ENCODE measurements at regions not wholly inside any gene's neighbourhood (a gene's known extent, or its start where the extent isn't known, plus 50 kb on each side); places are given as distances from the start of the nearest gene placed in this dataset.

DNA sequence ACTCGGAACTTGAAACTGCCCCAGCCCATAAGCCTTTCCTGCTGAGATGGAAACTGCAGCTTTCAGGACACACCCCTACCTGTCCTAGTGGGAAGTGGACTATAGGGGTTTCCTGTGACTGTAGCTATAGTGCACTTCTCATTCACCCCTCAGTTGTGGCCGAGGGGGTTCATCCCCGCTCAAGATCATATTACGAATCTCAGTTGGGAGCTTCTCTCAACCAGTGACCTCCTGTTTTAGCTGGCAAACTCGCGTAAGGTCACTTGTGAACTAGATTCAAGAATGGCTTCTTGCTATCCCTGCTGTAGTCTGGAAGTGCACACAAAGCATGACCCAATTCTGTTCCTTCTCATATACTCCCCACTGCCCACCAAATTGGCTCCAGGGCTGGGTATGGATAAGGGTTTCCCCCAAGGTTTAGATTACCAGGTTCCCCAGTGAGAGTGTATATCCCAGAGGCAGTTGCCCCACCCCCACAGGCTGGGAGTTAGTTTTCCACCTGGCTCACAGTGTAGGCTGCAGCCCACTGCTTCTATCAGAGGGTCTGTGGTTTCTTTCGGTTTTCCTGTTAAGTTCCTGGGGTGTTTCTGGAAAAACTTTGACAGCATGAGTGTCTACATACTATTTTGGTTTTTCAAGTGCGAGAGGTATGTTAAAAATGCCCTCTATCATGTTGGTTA, 812.9 kb downstream of the JRKL start:
- no peaks in the 10 kb centered on the region for H3K36me3 ChIP-seq (ENCODE audit: control insufficient read depth in 2 of 2, insufficient read depth in 2 of 2, low read length in 1 of 2)
- WGBS, result 72% methylated on average over 8 of the region's 8 CpGs
- no peak overlapping the region for H3K4me3 ChIP-seq (ENCODE audit: low read length in 2 of 2)
- H3K27me3 ChIP-seq (ENCODE audit: control insufficient read depth in 2 of 2, insufficient read depth in 1 of 2, low read length in 1 of 2), result no peaks in the 10 kb centered on the region
- no peaks in the 10 kb centered on the region for H3K4me1 ChIP-seq (ENCODE audit: control insufficient read depth in 2 of 2, insufficient read depth in 2 of 2, low read length in 2 of 2)
- no peak for DNase-seq (ENCODE audit: low read depth in 6 of 9, low spot score in 9 of 9)
- H3K9me3 ChIP-seq (ENCODE audit: control insufficient read depth in 2 of 2, insufficient read depth in 1 of 2, low read length in 1 of 2), result no peaks in the 10 kb centered on the region
- H3K27ac ChIP-seq (ENCODE audit: low read depth in 1 of 2, low read length in 1 of 2), result no peak overlapping the region

DNA sequence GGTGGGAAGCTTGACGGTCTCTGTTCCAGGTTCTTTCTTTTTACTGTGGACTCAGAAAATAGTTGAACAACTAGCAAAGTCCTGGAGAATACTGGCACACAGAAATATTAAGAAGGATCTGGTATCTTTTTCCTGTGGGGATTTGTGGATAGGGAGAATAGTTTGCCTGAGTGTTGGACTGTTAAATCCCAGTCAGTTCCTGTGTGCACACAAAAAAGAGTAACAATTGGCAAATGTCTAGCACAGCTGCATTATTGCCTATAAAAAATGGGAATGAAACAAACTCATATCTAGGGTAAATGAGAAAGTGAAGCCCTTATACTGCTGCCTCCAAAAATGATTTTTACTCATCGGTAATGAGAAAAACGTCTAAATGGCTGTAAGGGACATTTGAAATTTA, 828.2 kb downstream of the JRKL start:
- Histone ChIP-seq H3K27me3 (ENCODE audit: control insufficient read depth in 2 of 2, insufficient read depth in 1 of 2, low read length in 1 of 2) (no peaks in the 10 kb centered on the region), H3K4me1 (ENCODE audit: control insufficient read depth in 2 of 2, insufficient read depth in 2 of 2, low read length in 2 of 2) (no peaks in the 10 kb centered on the region), H3K9me3 (ENCODE audit: control insufficient read depth in 2 of 2, insufficient read depth in 1 of 2, low read length in 1 of 2) (no peaks in the 10 kb centered on the region), H3K27ac (ENCODE audit: low read depth in 1 of 2, low read length in 1 of 2) (no peak overlapping the region), H3K36me3 (ENCODE audit: control insufficient read depth in 2 of 2, insufficient read depth in 2 of 2, low read length in 1 of 2) (no peaks in the 10 kb centered on the region), H3K4me3 (ENCODE audit: low read length in 2 of 2) (no peak overlapping the region)
- DNase-seq (ENCODE audit: low read depth in 6 of 9, low spot score in 9 of 9), result no peak
- 93% methylated on average over 3 of the region's 3 CpGs for WGBS

DNA sequence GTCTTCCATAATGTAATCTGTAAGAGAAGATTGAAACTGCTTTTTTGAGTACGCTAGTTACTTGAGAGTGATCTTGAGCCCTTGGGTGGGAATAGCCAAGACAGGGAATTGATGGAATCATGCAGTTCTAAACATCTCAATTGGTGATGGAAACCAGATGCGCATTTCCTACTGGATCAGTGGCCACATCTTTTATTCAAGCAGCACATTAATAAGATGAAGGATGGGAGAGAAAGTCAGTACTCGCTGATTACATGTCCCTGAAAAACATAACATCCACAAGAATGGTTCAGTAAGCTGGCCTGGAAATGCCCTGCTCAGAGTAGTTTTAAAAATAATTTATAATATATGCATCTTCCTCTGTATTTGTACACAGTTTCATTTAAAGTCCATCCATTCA, 833.8 kb downstream of the JRKL start:
- no peaks in the 10 kb centered on the region for H3K4me1 ChIP-seq (ENCODE audit: control insufficient read depth in 2 of 2, insufficient read depth in 2 of 2, low read length in 2 of 2)
- H3K27ac ChIP-seq (ENCODE audit: low read depth in 1 of 2, low read length in 1 of 2), result no peak overlapping the region
- no peak overlapping the region for H3K4me3 ChIP-seq (ENCODE audit: low read length in 2 of 2)
- H3K36me3 ChIP-seq (ENCODE audit: control insufficient read depth in 2 of 2, insufficient read depth in 2 of 2, low read length in 1 of 2), result no peaks in the 10 kb centered on the region
- WGBS, result 93% methylated on average over 3 of the region's 3 CpGs
- H3K9me3 ChIP-seq (ENCODE audit: control insufficient read depth in 2 of 2, insufficient read depth in 1 of 2, low read length in 1 of 2), result no peaks in the 10 kb centered on the region
- DNase-seq (ENCODE audit: low read depth in 6 of 9, low spot score in 9 of 9), result no peak
- no peaks in the 10 kb centered on the region for H3K27me3 ChIP-seq (ENCODE audit: control insufficient read depth in 2 of 2, insufficient read depth in 1 of 2, low read length in 1 of 2)

DNA sequence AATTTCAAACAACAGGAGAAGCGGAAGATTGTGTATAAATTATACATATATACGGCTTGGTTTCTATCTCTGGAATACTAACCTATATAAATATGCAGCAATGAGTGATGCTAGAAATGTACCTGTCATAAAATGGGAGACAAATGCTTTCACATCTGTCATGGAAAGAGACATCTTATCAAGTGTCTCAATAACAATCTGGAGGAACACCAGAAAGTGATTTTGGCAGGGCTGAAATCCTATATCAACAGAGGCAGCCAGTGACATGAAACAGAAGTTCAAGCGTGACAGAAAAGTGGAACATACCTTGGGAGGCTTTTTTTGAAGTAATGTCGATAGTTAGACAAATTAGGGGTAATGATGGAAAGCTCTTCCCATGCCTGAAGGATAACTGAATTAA, 834.6 kb downstream of the JRKL start:
- DNase-seq (ENCODE audit: low read depth in 6 of 9, low spot score in 9 of 9), result peak in 2 of 9 donors; percentile 1 to 4
- Histone ChIP-seq H3K27me3 (ENCODE audit: control insufficient read depth in 2 of 2, insufficient read depth in 1 of 2, low read length in 1 of 2) (no peaks in the 10 kb centered on the region), H3K36me3 (ENCODE audit: control insufficient read depth in 2 of 2, insufficient read depth in 2 of 2, low read length in 1 of 2) (no peaks in the 10 kb centered on the region), H3K27ac (ENCODE audit: low read depth in 1 of 2, low read length in 1 of 2) (no peak overlapping the region), H3K4me1 (ENCODE audit: control insufficient read depth in 2 of 2, insufficient read depth in 2 of 2, low read length in 2 of 2) (no peaks in the 10 kb centered on the region), H3K4me3 (ENCODE audit: low read length in 2 of 2) (no peak overlapping the region), H3K9me3 (ENCODE audit: control insufficient read depth in 2 of 2, insufficient read depth in 1 of 2, low read length in 1 of 2) (no peaks in the 10 kb centered on the region)
- 85% methylated on average over 4 of the region's 4 CpGs for WGBS

DNA sequence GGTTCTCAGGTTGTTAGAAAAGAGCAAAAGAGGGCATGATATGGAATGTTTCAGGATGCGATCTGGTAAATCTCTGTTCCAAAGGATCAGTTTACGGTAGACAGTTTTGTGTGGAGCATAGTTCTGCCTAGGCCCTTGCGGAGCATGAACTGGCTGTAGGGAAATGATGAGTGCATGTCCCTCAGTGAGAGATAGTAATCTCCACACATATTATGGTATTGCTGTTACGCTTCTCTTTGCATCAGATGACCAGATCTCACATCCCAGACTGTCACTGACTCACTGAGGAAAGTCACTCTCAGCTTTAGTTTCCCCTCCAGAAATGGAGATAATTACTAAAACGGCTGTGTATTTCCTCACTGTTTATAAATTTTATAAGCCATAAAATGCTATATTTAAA, 836.0 kb downstream of the JRKL start:
- H3K4me1 ChIP-seq (ENCODE audit: control insufficient read depth in 2 of 2, insufficient read depth in 2 of 2, low read length in 2 of 2), result no peaks in the 10 kb centered on the region
- H3K27ac ChIP-seq (ENCODE audit: low read depth in 1 of 2, low read length in 1 of 2), result peak overlapping the region in 1 of 2 donors; percentile 16
- no peak for DNase-seq (ENCODE audit: low read depth in 6 of 9, low spot score in 9 of 9)
- no peak overlapping the region for H3K4me3 ChIP-seq (ENCODE audit: low read length in 2 of 2)
- WGBS, result 93% methylated on average over 5 of the region's 5 CpGs
- H3K9me3 ChIP-seq (ENCODE audit: control insufficient read depth in 2 of 2, insufficient read depth in 1 of 2, low read length in 1 of 2), result no peaks in the 10 kb centered on the region
- no peaks in the 10 kb centered on the region for H3K27me3 ChIP-seq (ENCODE audit: control insufficient read depth in 2 of 2, insufficient read depth in 1 of 2, low read length in 1 of 2)
- no peaks in the 10 kb centered on the region for H3K36me3 ChIP-seq (ENCODE audit: control insufficient read depth in 2 of 2, insufficient read depth in 2 of 2, low read length in 1 of 2)

DNA sequence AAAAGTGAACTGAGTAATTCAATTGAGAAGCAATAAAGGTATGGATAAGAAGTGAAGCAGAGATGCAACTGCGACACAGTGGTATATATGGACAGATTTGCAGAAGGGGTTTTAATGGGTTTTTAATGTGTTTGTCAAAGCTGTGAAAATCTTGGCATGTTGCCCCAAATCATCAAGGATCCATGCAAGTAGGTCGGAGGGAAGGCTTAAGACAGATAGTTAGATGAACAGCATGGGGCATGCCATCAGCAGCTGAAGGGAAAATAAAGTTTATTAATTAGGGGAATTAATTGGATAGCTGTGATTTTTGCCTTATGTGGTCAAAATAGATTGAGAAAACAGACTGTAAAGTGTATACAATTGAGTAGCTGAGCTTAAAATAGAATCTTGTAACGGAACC, 840.1 kb downstream of the JRKL start:
- Histone ChIP-seq H3K4me1 (ENCODE audit: control insufficient read depth in 2 of 2, insufficient read depth in 2 of 2, low read length in 2 of 2) (no peaks in the 10 kb centered on the region), H3K4me3 (ENCODE audit: low read length in 2 of 2) (no peak overlapping the region), H3K36me3 (ENCODE audit: control insufficient read depth in 2 of 2, insufficient read depth in 2 of 2, low read length in 1 of 2) (no peaks in the 10 kb centered on the region), H3K27ac (ENCODE audit: low read depth in 1 of 2, low read length in 1 of 2) (no peak overlapping the region), H3K9me3 (ENCODE audit: control insufficient read depth in 2 of 2, insufficient read depth in 1 of 2, low read length in 1 of 2) (no peaks in the 10 kb centered on the region), H3K27me3 (ENCODE audit: control insufficient read depth in 2 of 2, insufficient read depth in 1 of 2, low read length in 1 of 2) (no peaks in the 10 kb centered on the region)
- 83% methylated on average over 3 of the region's 3 CpGs for WGBS
- no peak for DNase-seq (ENCODE audit: low read depth in 6 of 9, low spot score in 9 of 9)

DNA sequence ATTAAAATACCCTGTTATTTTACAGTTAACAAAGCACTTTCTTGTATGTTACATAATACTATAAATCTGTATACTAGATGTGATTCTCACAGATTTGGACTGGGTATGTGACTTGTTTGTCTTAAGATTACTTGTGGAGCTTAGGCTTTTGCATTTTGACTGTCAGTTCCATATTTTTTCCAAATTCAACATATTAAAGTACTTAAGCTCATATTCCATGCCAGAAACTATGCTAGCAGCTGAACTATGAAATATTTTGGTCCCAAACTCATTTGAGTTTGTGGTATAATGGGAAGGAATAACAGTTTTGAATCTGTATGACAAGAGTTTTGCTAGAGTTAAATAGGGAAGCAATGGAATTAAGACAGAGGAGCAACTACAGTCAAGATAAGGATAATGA, 841.4 kb downstream of the JRKL start:
- Histone ChIP-seq H3K27me3 (ENCODE audit: control insufficient read depth in 2 of 2, insufficient read depth in 1 of 2, low read length in 1 of 2) (no peaks in the 10 kb centered on the region), H3K4me1 (ENCODE audit: control insufficient read depth in 2 of 2, insufficient read depth in 2 of 2, low read length in 2 of 2) (no peaks in the 10 kb centered on the region), H3K9me3 (ENCODE audit: control insufficient read depth in 2 of 2, insufficient read depth in 1 of 2, low read length in 1 of 2) (no peaks in the 10 kb centered on the region), H3K36me3 (ENCODE audit: control insufficient read depth in 2 of 2, insufficient read depth in 2 of 2, low read length in 1 of 2) (no peaks in the 10 kb centered on the region), H3K27ac (ENCODE audit: low read depth in 1 of 2, low read length in 1 of 2) (no peak overlapping the region), H3K4me3 (ENCODE audit: low read length in 2 of 2) (no peak overlapping the region)
- no peak for DNase-seq (ENCODE audit: low read depth in 6 of 9, low spot score in 9 of 9)

DNA sequence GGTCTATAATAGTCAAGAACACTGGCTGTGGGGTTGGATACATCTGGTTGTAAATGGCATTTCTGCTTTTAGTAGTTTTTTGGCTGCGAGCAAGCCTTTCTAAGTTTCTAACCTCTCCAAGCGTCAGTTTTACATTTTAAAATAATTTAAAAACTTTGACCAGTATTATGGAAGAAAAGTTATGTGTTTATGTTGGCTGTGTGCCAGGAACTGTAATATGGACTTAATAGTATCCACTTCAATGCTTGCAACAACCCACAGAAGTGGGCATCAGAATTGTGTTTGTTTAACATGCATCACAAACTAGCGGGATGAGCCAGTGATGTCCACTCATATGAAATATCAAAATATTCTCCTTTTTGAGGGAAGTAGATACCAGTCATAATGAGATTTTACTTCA, 844.2 kb downstream of the JRKL start:
- Histone ChIP-seq H3K9me3 (ENCODE audit: control insufficient read depth in 2 of 2, insufficient read depth in 1 of 2, low read length in 1 of 2) (no peaks in the 10 kb centered on the region), H3K27me3 (ENCODE audit: control insufficient read depth in 2 of 2, insufficient read depth in 1 of 2, low read length in 1 of 2) (no peaks in the 10 kb centered on the region), H3K4me3 (ENCODE audit: low read length in 2 of 2) (no peak overlapping the region), H3K36me3 (ENCODE audit: control insufficient read depth in 2 of 2, insufficient read depth in 2 of 2, low read length in 1 of 2) (no peaks in the 10 kb centered on the region), H3K4me1 (ENCODE audit: control insufficient read depth in 2 of 2, insufficient read depth in 2 of 2, low read length in 2 of 2) (no peaks in the 10 kb centered on the region), H3K27ac (ENCODE audit: low read depth in 1 of 2, low read length in 1 of 2) (no peak overlapping the region)
- WGBS, result 65% methylated on average over 3 of the region's 3 CpGs
- DNase-seq (ENCODE audit: low read depth in 6 of 9, low spot score in 9 of 9), result no peak

DNA sequence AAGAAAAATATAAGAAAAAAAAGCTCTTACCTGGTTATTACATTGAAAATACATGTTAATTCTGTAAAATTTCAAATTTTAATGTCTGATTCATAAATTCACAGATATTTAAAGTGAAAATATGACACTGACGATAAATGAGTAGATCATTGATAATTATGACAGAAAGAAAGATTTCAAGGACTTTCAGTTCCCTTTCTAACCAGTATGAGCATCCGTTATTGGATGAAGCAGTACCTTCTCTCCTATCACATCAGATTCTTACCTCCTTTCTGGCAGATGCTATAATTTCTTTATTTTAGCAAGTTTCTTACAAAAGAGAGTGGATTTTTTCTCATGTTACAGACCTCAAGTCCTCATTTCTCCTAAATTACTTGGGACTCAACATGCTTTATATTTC, 847.3 kb downstream of the JRKL start:
- Histone ChIP-seq H3K27ac (ENCODE audit: low read depth in 1 of 2, low read length in 1 of 2) (no peak overlapping the region), H3K27me3 (ENCODE audit: control insufficient read depth in 2 of 2, insufficient read depth in 1 of 2, low read length in 1 of 2) (no peaks in the 10 kb centered on the region), H3K9me3 (ENCODE audit: control insufficient read depth in 2 of 2, insufficient read depth in 1 of 2, low read length in 1 of 2) (no peaks in the 10 kb centered on the region), H3K36me3 (ENCODE audit: control insufficient read depth in 2 of 2, insufficient read depth in 2 of 2, low read length in 1 of 2) (no peaks in the 10 kb centered on the region), H3K4me1 (ENCODE audit: control insufficient read depth in 2 of 2, insufficient read depth in 2 of 2, low read length in 2 of 2) (no peaks in the 10 kb centered on the region), H3K4me3 (ENCODE audit: low read length in 2 of 2) (no peak overlapping the region)
- DNase-seq (ENCODE audit: low read depth in 6 of 9, low spot score in 9 of 9), result no peak
- WGBS, result 93% methylated on average over 2 of the region's 2 CpGs

DNA sequence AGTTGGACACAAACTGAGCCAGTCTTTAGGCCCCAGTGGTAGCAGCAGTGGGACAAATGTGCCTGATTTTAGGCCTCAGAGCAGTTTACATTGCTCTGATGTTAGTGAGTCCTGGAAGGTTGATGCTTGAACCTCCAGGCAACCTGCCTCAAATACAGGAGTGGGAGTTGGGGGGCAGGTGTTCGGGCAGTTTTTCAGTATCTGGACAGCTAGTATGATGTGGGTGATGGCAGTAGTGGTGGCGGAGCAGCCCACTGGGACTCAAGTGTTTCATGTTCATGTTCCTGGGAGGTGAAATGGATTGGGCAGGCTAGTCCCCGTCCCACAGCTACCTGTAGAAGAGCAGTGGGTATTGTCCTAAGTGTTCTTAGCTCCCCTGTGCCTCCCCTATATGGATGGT, 857.8 kb downstream of the JRKL start:
- Histone ChIP-seq H3K4me3 (ENCODE audit: low read length in 2 of 2) (no peak overlapping the region), H3K27ac (ENCODE audit: low read depth in 1 of 2, low read length in 1 of 2) (no peak overlapping the region), H3K36me3 (ENCODE audit: control insufficient read depth in 2 of 2, insufficient read depth in 2 of 2, low read length in 1 of 2) (no peaks in the 10 kb centered on the region), H3K27me3 (ENCODE audit: control insufficient read depth in 2 of 2, insufficient read depth in 1 of 2, low read length in 1 of 2) (no peaks in the 10 kb centered on the region), H3K9me3 (ENCODE audit: control insufficient read depth in 2 of 2, insufficient read depth in 1 of 2, low read length in 1 of 2) (peaks cover 1 to 9% of the 10 kb centered on the region in 2 donors), H3K4me1 (ENCODE audit: control insufficient read depth in 2 of 2, insufficient read depth in 2 of 2, low read length in 2 of 2) (no peaks in the 10 kb centered on the region)
- no peak for DNase-seq (ENCODE audit: low read depth in 6 of 9, low spot score in 9 of 9)
- 82% methylated on average over 3 of the region's 3 CpGs for WGBS
